ENCODE measurements at regions not wholly inside any gene's neighbourhood (a gene's known extent, or its start where the extent isn't known, plus 50 kb on each side); places are given as distances from the start of the nearest gene placed in this dataset.

- H3K9me3 ChIP-seq, result no peaks in the 10 kb centered on the region
- DNase-seq (ENCODE audit: low spot score), result no peak
- no peak for TF ChIP-seq CTCF (IDR thresholded peaks at IDR 0.05)
- no peak overlapping the region for H3K27ac ChIP-seq
- no peaks in the 10 kb centered on the region for H3K36me3 ChIP-seq
- H3K4me3 ChIP-seq, result no peak overlapping the region
- no peaks in the 10 kb centered on the region for H3K4me1 ChIP-seq
- H3K27me3 ChIP-seq, result no peaks in the 10 kb centered on the region
Measured at GRCh38 chr11:91822805-91823204, 401.8 kb upstream of the FAT3 start.

- H3K27me3 ChIP-seq, result no peaks in the 10 kb centered on the region
- H3K4me3 ChIP-seq, result no peak overlapping the region
- no peaks in the 10 kb centered on the region for H3K36me3 ChIP-seq
- no peak overlapping the region for H3K27ac ChIP-seq
- TF ChIP-seq CTCF (IDR thresholded peaks at IDR 0.05), result no peak
- no peaks in the 10 kb centered on the region for H3K9me3 ChIP-seq
- DNase-seq (ENCODE audit: low spot score), result no peak
- no peaks in the 10 kb centered on the region for H3K4me1 ChIP-seq
Measured at GRCh38 chr11:91820709-91821108, 403.9 kb upstream of the FAT3 start.

GRCh38 chr11:91819777-91820176, 404.8 kb upstream of the FAT3 start:
- H3K27ac ChIP-seq, result no peak overlapping the region

GRCh38 chr11:91819195-91819594, 405.4 kb upstream of the FAT3 start:
- H3K36me3 ChIP-seq, result no peaks in the 10 kb centered on the region
- TF ChIP-seq CTCF (IDR thresholded peaks at IDR 0.05), result no peak
- no peaks in the 10 kb centered on the region for H3K27me3 ChIP-seq
- H3K4me3 ChIP-seq, result no peak overlapping the region
- H3K9me3 ChIP-seq, result no peaks in the 10 kb centered on the region
- no peak overlapping the region for H3K27ac ChIP-seq
- no peak for DNase-seq (ENCODE audit: low spot score)
- H3K4me1 ChIP-seq, result no peaks in the 10 kb centered on the region

More at GRCh38 chr11:91819777-91820176, 404.8 kb upstream of the FAT3 start:
- H3K4me1 ChIP-seq, result no peaks in the 10 kb centered on the region
- H3K36me3 ChIP-seq, result no peaks in the 10 kb centered on the region
- no peak for DNase-seq (ENCODE audit: low spot score)
- H3K4me3 ChIP-seq, result no peak overlapping the region
- no peaks in the 10 kb centered on the region for H3K27me3 ChIP-seq
- no peaks in the 10 kb centered on the region for H3K9me3 ChIP-seq
- TF ChIP-seq CTCF (IDR thresholded peaks at IDR 0.05), result no peak

GRCh38 chr11:91817996-91818395, 406.6 kb upstream of the FAT3 start:
- Histone ChIP-seq H3K4me1 (no peaks in the 10 kb centered on the region), H3K27me3 (no peaks in the 10 kb centered on the region), H3K36me3 (no peaks in the 10 kb centered on the region), H3K27ac (no peak overlapping the region), H3K4me3 (no peak overlapping the region), H3K9me3 (no peaks in the 10 kb centered on the region)
- TF ChIP-seq CTCF (IDR thresholded peaks at IDR 0.05), result no peak
- DNase-seq (ENCODE audit: low spot score), result no peak

- Histone ChIP-seq H3K27me3 (no peaks in the 10 kb centered on the region), H3K9me3 (peaks cover 0 to 8% of the 10 kb centered on the region in 2 donors), H3K4me1 (no peaks in the 10 kb centered on the region), H3K27ac (no peak overlapping the region), H3K36me3 (no peaks in the 10 kb centered on the region), H3K4me3 (no peak overlapping the region)
- no peak for DNase-seq (ENCODE audit: low spot score)
- no peak for TF ChIP-seq CTCF (IDR thresholded peaks at IDR 0.05)
Measured at GRCh38 chr11:91813263-91813662, 411.4 kb upstream of the FAT3 start.

Data from right atrium auricular region (tissue), 2 donors.